Upper lobe of left lung (tissue), 4 donors: ENCODE measurements at regions not wholly inside any gene's neighbourhood (a gene's known extent, or its start where the extent isn't known, plus 50 kb on each side); places are given as distances from the start of the nearest gene placed in this dataset.

Experiments
- EP300 ChIP-seq, 4 donors: sonication (generic); formaldehyde crosslinking; IDR thresholded peaks; one replicate each; pipeline ENCODE4 v1.5.1; 2017; ENCODE audit warnings: antibody characterized with exemption in 4 of 4, control low read depth in 2 of 4
- POLR2AphosphoS5 ChIP-seq, 2 donors: sonication (generic); formaldehyde crosslinking; IDR thresholded peaks; one replicate each; pipeline ENCODE4 v1.5.1; 2017; ENCODE audit warnings: antibody characterized with exemption in 2 of 2
- TF ChIP-seq, protein P1 (sequence below), 6 experiments: fragments of 450-650 bp in 4 of 6; fragments of 200-600 bp in 2 of 6; sonication (generic) in 2 of 6; IDR thresholded peaks; one replicate each; pipeline ENCODE4 v1.5.1; 2016 to 2019; ENCODE audit warnings: antibody characterized with exemption in 6 of 6

DNA sequence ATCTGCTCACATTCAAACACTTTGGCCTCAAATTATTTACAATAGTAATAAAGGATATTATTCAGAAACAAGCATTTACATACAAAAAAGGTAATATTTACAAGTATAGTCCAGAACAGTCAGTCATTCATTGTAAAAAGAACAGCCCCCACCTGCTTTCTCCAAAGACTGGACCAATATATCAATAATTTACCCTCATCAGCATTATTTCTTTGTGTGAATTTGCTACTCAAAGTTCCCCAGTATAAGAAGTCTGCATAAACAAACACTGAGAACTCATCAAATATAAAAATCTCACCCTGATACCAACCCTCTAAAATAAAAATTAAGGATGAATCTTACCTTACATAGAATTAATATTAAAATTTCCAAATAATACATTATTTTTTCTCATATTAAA lies 267.8 kb upstream of the POU5F2 start:
- TF ChIP-seq, protein P1, sequence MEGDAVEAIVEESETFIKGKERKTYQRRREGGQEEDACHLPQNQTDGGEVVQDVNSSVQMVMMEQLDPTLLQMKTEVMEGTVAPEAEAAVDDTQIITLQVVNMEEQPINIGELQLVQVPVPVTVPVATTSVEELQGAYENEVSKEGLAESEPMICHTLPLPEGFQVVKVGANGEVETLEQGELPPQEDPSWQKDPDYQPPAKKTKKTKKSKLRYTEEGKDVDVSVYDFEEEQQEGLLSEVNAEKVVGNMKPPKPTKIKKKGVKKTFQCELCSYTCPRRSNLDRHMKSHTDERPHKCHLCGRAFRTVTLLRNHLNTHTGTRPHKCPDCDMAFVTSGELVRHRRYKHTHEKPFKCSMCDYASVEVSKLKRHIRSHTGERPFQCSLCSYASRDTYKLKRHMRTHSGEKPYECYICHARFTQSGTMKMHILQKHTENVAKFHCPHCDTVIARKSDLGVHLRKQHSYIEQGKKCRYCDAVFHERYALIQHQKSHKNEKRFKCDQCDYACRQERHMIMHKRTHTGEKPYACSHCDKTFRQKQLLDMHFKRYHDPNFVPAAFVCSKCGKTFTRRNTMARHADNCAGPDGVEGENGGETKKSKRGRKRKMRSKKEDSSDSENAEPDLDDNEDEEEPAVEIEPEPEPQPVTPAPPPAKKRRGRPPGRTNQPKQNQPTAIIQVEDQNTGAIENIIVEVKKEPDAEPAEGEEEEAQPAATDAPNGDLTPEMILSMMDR (IDR thresholded peaks at IDR 0.05), result no peak
- TF ChIP-seq POLR2AphosphoS5 (IDR thresholded peaks at IDR 0.05), result no peak
- TF ChIP-seq EP300 (IDR thresholded peaks at IDR 0.05), result no peak
